OCI-LY7 (cell line): ENCODE measurements at regions not wholly inside any gene's neighbourhood (a gene's known extent, or its start where the extent isn't known, plus 50 kb on each side); places are given as distances from the start of the nearest gene placed in this dataset.

Source experiments
- BruUV-seq: library from RNA; stranded (reverse); fragments of 400-500 nt; replicated peaks from 2 replicates; lab custom pipeline; 2021; lab: Mats Ljungman, UMichigan
- CTCF ChIA-PET: fragments of 300-600 bp; sonication (Branson Sonifier 250); formaldehyde crosslinking; loops from one replicate; lab custom pipeline; 2022; ENCODE audit warnings: antibody characterized with exemption; ENCODE audit not compliant: unreplicated experiment; lab: Charles Lee
- POLR2A ChIA-PET: fragments of 300-600 bp; sonication (Branson Sonifier 250); formaldehyde crosslinking; loops from one replicate; lab custom pipeline; 2022; ENCODE audit warnings: antibody characterized with exemption; lab: Charles Lee
- DNase-seq: peaks from one replicate; pipeline ENCODE4 v3.0.0-alpha.2; 2015; ENCODE audit warnings: low spot score
- H2AFZ ChIP-seq: fragments of 200-600 bp; sonication (generic), shearing (Covaris generic); 2 replicates; pipeline ENCODE4 v1.6.1; 2014; ENCODE audit warnings: mild to moderate bottlenecking, antibody characterized with exemption, low read length, moderate library complexity
- H3K27ac ChIP-seq: fragments of 200-600 bp; sonication (generic); 2 replicates; pipeline ENCODE4 v1.5.1; 2014; ENCODE audit warnings: mixed run types, low read depth, mild to moderate bottlenecking, moderate library complexity, low read length, inconsistent platforms; ENCODE audit not compliant: poor library complexity, severe bottlenecking
- H3K36me3 ChIP-seq: fragments of 200-600 bp; sonication (generic); 2 replicates; pipeline ENCODE4 v1.6.1; 2014; ENCODE audit warnings: mild to moderate bottlenecking, antibody characterized with exemption, low read length, moderate library complexity, mixed read lengths; ENCODE audit not compliant: insufficient read depth
- H3K4me1 ChIP-seq: fragments of 200-600 bp; sonication (generic); 2 replicates; pipeline ENCODE4 v1.5.1; 2014; ENCODE audit warnings: mild to moderate bottlenecking, low read length; ENCODE audit not compliant: insufficient read depth, poor library complexity, severe bottlenecking
- H3K4me2 ChIP-seq: fragments of 200-600 bp; sonication (generic); 2 replicates; pipeline ENCODE4 v1.6.1; 2014; ENCODE audit warnings: mild to moderate bottlenecking, low read length
- H3K4me3 ChIP-seq: fragments of 200-600 bp; sonication (generic); 2 replicates; pipeline ENCODE4 v1.5.1; 2014; ENCODE audit warnings: mild to moderate bottlenecking, low read depth, low read length; ENCODE audit not compliant: poor library complexity, severe bottlenecking
- H3K79me2 ChIP-seq: fragments of 200-600 bp; sonication (generic); 2 replicates; pipeline ENCODE4 v1.6.1; 2016; ENCODE audit warnings: low read depth, mild to moderate bottlenecking, low read length, moderate library complexity, mixed read lengths; ENCODE audit not compliant: insufficient read depth
- H3K9me2 ChIP-seq: fragments of 200-600 bp; sonication (generic); 2 replicates; pipeline ENCODE4 v1.6.1; 2016; ENCODE audit warnings: mild to moderate bottlenecking, low read length, mixed read lengths; ENCODE audit not compliant: insufficient read depth
- H3K9me3 ChIP-seq: fragments of 200-600 bp; sonication (generic); 2 replicates; pipeline ENCODE4 v1.6.1; 2014; ENCODE audit warnings: mild to moderate bottlenecking, mixed run types, low read length, mixed read lengths
- H4K20me1 ChIP-seq: fragments of 200-600 bp; sonication (generic); 2 replicates; pipeline ENCODE4 v1.6.1; 2014; ENCODE audit warnings: mild to moderate bottlenecking, antibody characterized with exemption, low read length, moderate library complexity, mixed read lengths; ENCODE audit not compliant: insufficient read depth
- CTCF ChIP-seq: fragments of 200-600 bp; sonication (generic); conservative IDR thresholded peaks from 2 replicates; pipeline ENCODE4 v1.5.1; 2014; ENCODE audit warnings: mild to moderate bottlenecking, antibody characterized with exemption, low read length, moderate library complexity, mixed read lengths
- EZH2phosphoT487 ChIP-seq: fragments of 200-600 bp; sonication (generic); IDR thresholded peaks from 2 replicates; pipeline ENCODE4 v1.6.1; 2018; ENCODE audit warnings: low read depth, borderline replicate concordance, mild to moderate bottlenecking, mixed run types, antibody characterized with exemption, low read length, moderate library complexity, mixed read lengths
- intact Hi-C: fragments of 100-400 bp; cut with micrococcal nuclease; formaldehyde crosslinking; loops from one replicate; pipeline ENCODE4 v1.10.0; 2022; ENCODE audit not compliant: unreplicated experiment

GRCh38 chr4:167811958-167812357 lies 280.4 kb upstream of the ANXA10 start:
- H3K4me1 ChIP-seq, result no peaks in the 10 kb centered on the region
- no peaks in the 10 kb centered on the region for H3K9me3 ChIP-seq
- TF ChIP-seq CTCF (no peak), EZH2phosphoT487 (no peak)
- H3K79me2 ChIP-seq, result no peaks in the 10 kb centered on the region
- H2AFZ ChIP-seq, result no peak overlapping the region
- no peak for DNase-seq
- no peaks in the 10 kb centered on the region for H4K20me1 ChIP-seq
- H3K9me2 ChIP-seq, result no peaks in the 10 kb centered on the region; the same call in 1 of the 2 replicates
- no peak overlapping the region for H3K27ac ChIP-seq
- ChIA-PET POLR2A (interaction anchor here (0.8 to 2.0 kb wide), 2 partner anchors 9 to 15 kb away, joined by 4 read pairs; no protein-coding TSS in a partner anchor), CTCF (no interaction called here)
- intact Hi-C loops, result no loop called here
- no TSS peak for BruUV-seq
- no peaks in the 10 kb centered on the region for H3K36me3 ChIP-seq
- H3K4me3 ChIP-seq, result no peak overlapping the region
- no peak overlapping the region for H3K4me2 ChIP-seq

- Histone ChIP-seq H3K9me3 (no peaks in the 10 kb centered on the region), H3K9me2 (no peaks in the 10 kb centered on the region), H3K79me2 (no peaks in the 10 kb centered on the region), H4K20me1 (no peaks in the 10 kb centered on the region), H3K36me3 (no peaks in the 10 kb centered on the region), H3K4me1 (no peaks in the 10 kb centered on the region), H2AFZ (no peak overlapping the region), H3K27ac (no peak overlapping the region), H3K4me3 (no peak overlapping the region), H3K4me2 (no peak overlapping the region)
- ChIA-PET CTCF (no interaction called here), POLR2A (no interaction called here)
- no peak for DNase-seq
- TF ChIP-seq CTCF (no peak), EZH2phosphoT487 (no peak)
- BruUV-seq, result no TSS peak
- intact Hi-C loops, result no loop called here
Observed at GRCh38 chr4:167826281-167826680, 266.1 kb upstream of the ANXA10 start.

- no peaks in the 10 kb centered on the region for H3K9me2 ChIP-seq
- H3K4me3 ChIP-seq, result no peak overlapping the region
- H3K27ac ChIP-seq, result no peak overlapping the region
- no peaks in the 10 kb centered on the region for H4K20me1 ChIP-seq
- no TSS peak for BruUV-seq
- no peaks in the 10 kb centered on the region for H3K4me1 ChIP-seq
- ChIA-PET CTCF (no interaction called here), POLR2A (no interaction called here)
- intact Hi-C loops, result no loop called here
- H3K9me3 ChIP-seq, result no peaks in the 10 kb centered on the region
- H3K36me3 ChIP-seq, result no peaks in the 10 kb centered on the region
- no peak for TF ChIP-seq CTCF
- no peak for TF ChIP-seq EZH2phosphoT487
- H3K79me2 ChIP-seq, result no peaks in the 10 kb centered on the region
- H3K4me2 ChIP-seq, result no peak overlapping the region
- DNase-seq, result no peak
- no peak overlapping the region for H2AFZ ChIP-seq
Observed at GRCh38 chr4:167831855-167832254, 260.5 kb upstream of the ANXA10 start.
